A549 (cell line): ENCODE measurements at regions not wholly inside any gene's neighbourhood (a gene's known extent, or its start where the extent isn't known, plus 50 kb on each side); places are given as distances from the start of the nearest gene placed in this dataset.

Experiments
- ATAC-seq, 2 experiments: fragments of 200-7000 bp in 1 of 2; fragments of >200 bp in 1 of 2; cut with Nextera tagmentation in 1 of 2; cut with Tn5 transposase in 1 of 2; 3 replicates each; pipeline versions ENCODE4 v1.8.0 to v1.9.1; 2018 to 2020; ENCODE audit warnings: mild to moderate bottlenecking in 1 of 2, moderate library complexity in 1 of 2
- CTCF ChIA-PET: fragments of 300-600 bp; sonication (Branson Sonifier 250); formaldehyde crosslinking; extraction: SDS; loops from one replicate; lab custom pipeline; 2021; ENCODE audit warnings: antibody characterized with exemption, inconsistent platforms; lab: Yijun Ruan, JAX
- POLR2A ChIA-PET: fragments of 350-600 bp; formaldehyde crosslinking; extraction: SDS; loops from one replicate; lab custom pipeline; 2021; ENCODE audit warnings: antibody characterized with exemption, inconsistent platforms; lab: Yijun Ruan, JAX
- DNase-seq, 2 experiments: peaks; one replicate each; pipeline versions ENCODE4 v3.0.0 to v3.0.0-alpha.2; 2011 to 2016; ENCODE audit warnings: low read depth in 1 of 2, low spot score in 1 of 2
- FAIRE-seq: peaks from 2 replicates; lab custom pipeline; 2011; peaks lifted over from hg19 to GRCh38; lab: Jason Lieb, UNC
- H3K27ac ChIP-seq, 2 experiments: fragments of >200 bp; sonication (Bioruptor Twin); formaldehyde crosslinking; 3 replicates each; pipeline ENCODE4 v1.5.1; 2016 to 2017
- H3K4me1 ChIP-seq: fragments of >200 bp; sonication (Bioruptor Twin); formaldehyde crosslinking; 3 replicates; pipeline ENCODE4 v1.6.1; 2016
- H3K4me2 ChIP-seq: fragments of >200 bp; sonication (Bioruptor Twin); formaldehyde crosslinking; 3 replicates; pipeline ENCODE4 v1.6.1; 2016
- H3K4me3 ChIP-seq: fragments of >200 bp; sonication (Bioruptor Twin); formaldehyde crosslinking; 3 replicates; pipeline ENCODE4 v1.5.1; 2016
- H3K9me3 ChIP-seq: fragments of >200 bp; sonication (Bioruptor Twin); formaldehyde crosslinking; 3 replicates; pipeline ENCODE4 v1.6.1; 2016
- BCL3 ChIP-seq: fragments of >200 bp; sonication (Bioruptor Twin); formaldehyde crosslinking; IDR thresholded peaks from 3 replicates; pipeline ENCODE4 v1.6.1; 2016
- BHLHE40 ChIP-seq: IDR thresholded peaks from 2 replicates; pipeline ENCODE4 v1.6.1; 2012; ENCODE audit warnings: low read depth, low read length, inconsistent platforms
- CEBPB ChIP-seq, 2 experiments: fragments of >200 bp in 1 of 2; sonication (Bioruptor Twin) in 1 of 2; formaldehyde crosslinking in 1 of 2; IDR thresholded peaks; 2 replicates each; pipeline ENCODE4 v1.6.1; 2012 to 2016
- CHD4 ChIP-seq: fragments of 200-600 bp; sonication (generic); IDR thresholded peaks from 2 replicates; pipeline ENCODE4 v1.6.1; 2016; ENCODE audit warnings: antibody characterized with exemption, mild to moderate bottlenecking, borderline replicate concordance
- EHF ChIP-seq: fragments of 250-450 bp; sonication (Bioruptor Pico); IDR thresholded peaks from 2 replicates; pipeline ENCODE4 v1.5.0; 2020; ENCODE audit warnings: mild to moderate bottlenecking
- EHMT2 ChIP-seq: fragments of 200-600 bp; sonication (generic); IDR thresholded peaks from 2 replicates; pipeline ENCODE4 v1.6.1; 2016; ENCODE audit warnings: antibody characterized with exemption, low read depth, mild to moderate bottlenecking, moderate library complexity
- FOSL2 ChIP-seq, 2 experiments: fragments of 450-650 bp in 1 of 2; fragments of >200 bp in 1 of 2; sonication (Bioruptor Twin) in 1 of 2; formaldehyde crosslinking; IDR thresholded peaks; 2 replicates each; pipeline versions ENCODE4 v1.5.0 to v1.6.1; 2016 to 2020; ENCODE audit warnings: mild to moderate bottlenecking in 1 of 2, moderate library complexity in 1 of 2
- FOXS1 ChIP-seq: fragments of 250-450 bp; sonication (Bioruptor Pico); IDR thresholded peaks from 2 replicates; pipeline ENCODE4 v1.5.0; 2020; ENCODE audit warnings: mild to moderate bottlenecking, moderate library complexity
- GATA3 ChIP-seq: IDR thresholded peaks from 2 replicates; pipeline ENCODE4 v1.6.1; 2012; ENCODE audit warnings: borderline replicate concordance
- HDAC2 ChIP-seq: fragments of 200-600 bp; sonication (generic); IDR thresholded peaks from 2 replicates; pipeline ENCODE4 v1.6.1; 2016
- HEYL ChIP-seq: fragments of 250-450 bp; sonication (Bioruptor Pico); IDR thresholded peaks from 2 replicates; pipeline ENCODE4 v1.8.0; 2021; ENCODE audit warnings: mild to moderate bottlenecking, moderate library complexity
- HOXB13 ChIP-seq: fragments of 250-450 bp; sonication (Bioruptor Pico); IDR thresholded peaks from 2 replicates; pipeline ENCODE4 v1.5.0; 2020; ENCODE audit warnings: low read depth, mild to moderate bottlenecking, moderate library complexity
- HOXB5 ChIP-seq: fragments of 250-450 bp; sonication (Bioruptor Pico); IDR thresholded peaks from 2 replicates; pipeline ENCODE4 v1.5.0; 2020; ENCODE audit warnings: mild to moderate bottlenecking, moderate library complexity
- JUNB ChIP-seq: fragments of >200 bp; sonication (Bioruptor Twin); formaldehyde crosslinking; IDR thresholded peaks from 2 replicates; pipeline ENCODE4 v1.6.1; 2016
- KDM1A ChIP-seq: fragments of 200-600 bp; sonication (generic); IDR thresholded peaks from 2 replicates; pipeline ENCODE4 v1.6.1; 2016; ENCODE audit warnings: low read depth, mild to moderate bottlenecking
- MAFK ChIP-seq: fragments of 450-650 bp; IDR thresholded peaks from 2 replicates; pipeline ENCODE4 v1.6.1; 2014; ENCODE audit not compliant: partially characterized antibody
- MAZ ChIP-seq: fragments of 150-350 bp; IDR thresholded peaks from 2 replicates; pipeline ENCODE4 v1.6.1; 2014; ENCODE audit warnings: antibody characterized with exemption, low read depth, low read length, borderline replicate concordance
- NFE2L2 ChIP-seq: fragments of 150-350 bp; conservative IDR thresholded peaks from 2 replicates; pipeline ENCODE4 v1.6.1; 2014; ENCODE audit warnings: low read length
- NPAS2 ChIP-seq: fragments of 250-450 bp; sonication (Bioruptor Pico); IDR thresholded peaks from 2 replicates; pipeline ENCODE4 v1.8.0; 2022; ENCODE audit warnings: mild to moderate bottlenecking, moderate library complexity, borderline replicate concordance
- NR3C1 ChIP-seq: fragments of >200 bp; sonication (Bioruptor Twin); formaldehyde crosslinking; IDR thresholded peaks from 3 replicates; pipeline ENCODE4 v1.6.1; 2017
- PHF8 ChIP-seq: fragments of 200-600 bp; sonication (generic); IDR thresholded peaks from 2 replicates; pipeline ENCODE4 v1.6.1; 2016; ENCODE audit warnings: low read depth, mild to moderate bottlenecking, antibody characterized with exemption, moderate library complexity, borderline replicate concordance
- RNF2 ChIP-seq: fragments of 200-600 bp; sonication (generic); IDR thresholded peaks from 2 replicates; pipeline ENCODE4 v1.6.1; 2016; ENCODE audit warnings: low read depth, mild to moderate bottlenecking, antibody characterized with exemption, moderate library complexity, borderline replicate concordance
- SREBF2 ChIP-seq: fragments of 450-650 bp; IDR thresholded peaks from 2 replicates; pipeline ENCODE4 v1.6.1; 2014; ENCODE audit warnings: mild to moderate bottlenecking, moderate library complexity
- TP53 ChIP-seq: fragments of 250-450 bp; sonication (Bioruptor Pico); IDR thresholded peaks from 2 replicates; pipeline ENCODE4 v1.5.0; 2021; ENCODE audit warnings: mild to moderate bottlenecking, moderate library complexity
- WGBS: methylation state at CpG from one replicate; pipeline ENCODE4 v1.1.6; 2017; ENCODE audit errors: missing lambda C conversion rate; 5-methylcytosine and 5-hydroxymethylcytosine counted together
- TF ChIP-seq, protein P1 (sequence below): fragments of 250-450 bp; sonication (Bioruptor Pico); IDR thresholded peaks from 2 replicates; pipeline ENCODE4 v1.5.0; 2020; ENCODE audit warnings: low read depth, mild to moderate bottlenecking, moderate library complexity

- ChIA-PET CTCF (interaction anchor here (0.8 to 1.2 kb wide), 2 partner anchors 280 to 592 kb away, joined by 3 to 5 read pairs; no protein-coding TSS in a partner anchor), POLR2A (no interaction called here)
- Histone ChIP-seq H3K4me1 (no peaks in the 10 kb centered on the region), H3K4me3 (no peak overlapping the region), H3K4me2 (no peak overlapping the region), H3K9me3 (no peaks in the 10 kb centered on the region), H3K27ac (no peak overlapping the region)
- no peak for DNase-seq
- TF ChIP-seq, protein P1, sequence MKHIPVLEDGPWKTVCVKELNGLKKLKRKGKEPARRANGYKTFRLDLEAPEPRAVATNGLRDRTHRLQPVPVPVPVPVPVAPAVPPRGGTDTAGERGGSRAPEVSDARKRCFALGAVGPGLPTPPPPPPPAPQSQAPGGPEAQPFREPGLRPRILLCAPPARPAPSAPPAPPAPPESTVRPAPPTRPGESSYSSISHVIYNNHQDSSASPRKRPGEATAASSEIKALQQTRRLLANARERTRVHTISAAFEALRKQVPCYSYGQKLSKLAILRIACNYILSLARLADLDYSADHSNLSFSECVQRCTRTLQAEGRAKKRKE (CRISPR knock-in tag): no peak
- no peak for TF ChIP-seq SREBF2
- no peak for TF ChIP-seq FOXS1 (CRISPR knock-in tag)
- no peak for TF ChIP-seq PHF8
- no peak for TF ChIP-seq HDAC2
- no peak for TF ChIP-seq NPAS2 (CRISPR knock-in tag)
- TF ChIP-seq MAFK: no peak
- peak; percentile 46 for FAIRE-seq
- WGBS: 71% methylated on average over 6 of the region's 6 CpGs
- ATAC-seq: no peak
These were observed 457.9 kb downstream of the ENC1 start for GRCh38 chr5:74182603-74183002.

DNA sequence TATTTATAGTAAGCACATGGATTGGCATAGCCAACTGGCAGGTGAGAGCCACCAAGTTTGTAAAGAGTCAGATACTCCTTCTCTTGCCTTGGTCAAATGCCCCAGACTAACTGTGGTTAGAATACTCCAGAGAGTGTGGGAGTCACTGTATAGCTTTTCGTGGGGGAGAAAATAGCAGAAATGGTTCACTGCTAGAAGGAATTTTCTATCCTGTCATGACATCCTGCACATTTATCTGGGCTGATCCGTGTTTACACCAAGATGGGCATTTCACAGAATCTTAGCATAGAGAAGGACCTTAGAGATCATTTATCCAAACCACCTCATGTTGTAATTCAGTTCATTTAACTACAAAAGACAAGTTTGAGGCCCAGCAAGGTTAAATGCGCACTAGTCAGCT is 460.8 kb downstream of the ENC1 start:
- H3K27ac ChIP-seq: no peak overlapping the region
- no peak for DNase-seq
- no peaks in the 10 kb centered on the region for H3K9me3 ChIP-seq
- H3K4me2 ChIP-seq: no peak overlapping the region
- TF ChIP-seq CHD4 (no peak), HEYL (CRISPR knock-in tag) (no peak), NR3C1 (no peak), KDM1A (no peak), PHF8 (no peak), MAZ (no peak), BCL3 (no peak), TP53 (CRISPR knock-in tag) (no peak)
- 41% methylated on average over 3 of the region's 3 CpGs for WGBS
- no peak overlapping the region for H3K4me3 ChIP-seq
- ATAC-seq: no peak
- FAIRE-seq: no peak
- POLR2A ChIA-PET: no interaction called here
- CTCF ChIA-PET: interaction anchor here (1.2 kb wide), 1 partner anchor 20 kb away, joined by 3 read pairs; no protein-coding TSS in a partner anchor
- H3K4me1 ChIP-seq: no peaks in the 10 kb centered on the region

DNA sequence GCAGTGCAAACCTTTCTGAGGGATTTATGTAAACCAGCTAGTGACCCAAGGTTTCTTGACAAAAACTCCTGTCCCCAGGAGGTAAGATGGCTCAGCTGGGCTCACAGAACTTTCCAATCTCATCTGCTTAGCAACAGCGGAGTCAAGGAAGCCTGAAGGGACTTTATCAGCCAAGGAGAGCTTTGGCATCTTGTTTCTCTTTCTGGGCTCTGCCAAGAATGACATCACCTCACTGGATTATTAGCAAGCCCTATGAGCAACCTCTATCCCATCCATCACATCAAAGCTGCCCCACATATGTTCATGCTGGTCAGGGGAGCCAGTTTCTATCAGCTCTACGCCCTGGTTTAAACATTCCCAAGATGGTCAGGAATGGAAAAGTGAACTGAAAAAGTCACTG is 461.3 kb downstream of the ENC1 start:
- H3K4me1 ChIP-seq: no peaks in the 10 kb centered on the region
- no peaks in the 10 kb centered on the region for H3K9me3 ChIP-seq
- CTCF ChIA-PET: interaction anchor here (1.2 kb wide), 1 partner anchor 20 kb away, joined by 3 read pairs; no protein-coding TSS in a partner anchor
- 79% methylated on average over 2 of the region's 2 CpGs for WGBS
- no peak overlapping the region for H3K27ac ChIP-seq
- H3K4me2 ChIP-seq: no peak overlapping the region
- FAIRE-seq: no peak
- H3K4me3 ChIP-seq: no peak overlapping the region
- DNase-seq: no peak
- TF ChIP-seq NPAS2 (CRISPR knock-in tag): no peak
- no peak for TF ChIP-seq JUNB
- TF ChIP-seq BCL3: no peak
- TF ChIP-seq NFE2L2: no peak
- no peak for TF ChIP-seq NR3C1
- no peak for TF ChIP-seq RNF2
- TF ChIP-seq FOSL2 (IDR thresholded peaks at IDR 0.05): no peak
- TF ChIP-seq FOSL2 (CRISPR knock-in tag; IDR thresholded peaks at IDR 0.05): no peak
- TF ChIP-seq, protein P1 (CRISPR knock-in tag): no peak
- TF ChIP-seq EHMT2: no peak
- TF ChIP-seq EHF: no peak
- no peak for TF ChIP-seq KDM1A
- TF ChIP-seq CEBPB (IDR thresholded peaks at IDR 0.05): no peak
- no peak for TF ChIP-seq HOXB5 (CRISPR knock-in tag)
- TF ChIP-seq GATA3: no peak
- TF ChIP-seq BHLHE40: no peak
- TF ChIP-seq HOXB13 (CRISPR knock-in tag): no peak
- POLR2A ChIA-PET: no interaction called here
- ATAC-seq: no peak
